22Rv1 (cell line): ENCODE measurements at regions not wholly inside any gene's neighbourhood (a gene's known extent, or its start where the extent isn't known, plus 50 kb on each side); places are given as distances from the start of the nearest gene placed in this dataset.

Experiments
- CTCF ChIP-seq: fragments of 450-650 bp; IDR thresholded peaks from 2 replicates; pipeline ENCODE4 v1.5.1; 2017; ENCODE audit warnings: mild to moderate bottlenecking
- ZFX ChIP-seq: fragments of 450-650 bp; IDR thresholded peaks from 2 replicates; pipeline ENCODE4 v1.6.1; 2017; ENCODE audit warnings: antibody characterized with exemption, borderline replicate concordance

DNA sequence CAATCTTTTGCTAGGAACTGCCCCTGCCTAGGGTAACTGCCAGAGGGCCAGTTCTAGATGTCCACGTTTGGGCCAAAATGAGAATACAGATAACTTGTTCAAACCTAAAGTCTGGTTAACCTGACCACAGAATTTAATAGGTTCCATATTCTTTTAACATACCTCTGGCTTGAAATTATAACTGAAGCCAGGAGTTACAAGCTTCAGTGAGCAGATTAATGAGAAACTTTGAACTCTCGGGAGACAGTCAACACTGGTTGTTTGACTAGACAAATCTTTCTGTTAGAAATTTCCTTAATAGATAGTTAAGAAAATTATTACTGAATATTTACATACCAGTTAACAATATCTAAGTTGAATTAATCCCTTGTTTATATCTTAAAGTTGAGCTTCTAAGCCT lies 110.0 kb upstream of the KLF7 start:
- no peak for TF ChIP-seq CTCF
- TF ChIP-seq ZFX: no peak
